Large intestine (tissue), 3 donors: ENCODE measurements at regions not wholly inside any gene's neighbourhood (a gene's known extent, or its start where the extent isn't known, plus 50 kb on each side); places are given as distances from the start of the nearest gene placed in this dataset.
"Not testable (repeated sequence)": the region's sequence is repeated elsewhere in the genome, so short reads cannot be mapped to it uniquely, and the experiment has no call there.

Experiments used
- DNase-seq, 2 donors: peaks; one replicate each; pipeline versions ENCODE4 v3.0.0 to v3.0.0-alpha.2; 2013
- H3K27ac ChIP-seq: one replicate; pipeline ENCODE4 v1.5.1; 2013; ENCODE audit warnings: low read length
- H3K27me3 ChIP-seq: 2 replicates; pipeline ENCODE4 v1.6.1; 2013; ENCODE audit warnings: low read length; ENCODE audit not compliant: control insufficient read depth, insufficient read depth
- H3K36me3 ChIP-seq: 2 replicates; pipeline ENCODE4 v1.6.1; 2013; ENCODE audit warnings: low read length; ENCODE audit not compliant: control insufficient read depth, insufficient read depth
- H3K4me1 ChIP-seq: one replicate; pipeline ENCODE4 v1.6.1; 2013; ENCODE audit warnings: low read length; ENCODE audit not compliant: control insufficient read depth, insufficient read depth
- H3K4me3 ChIP-seq: one replicate; pipeline ENCODE4 v1.5.1; 2013; ENCODE audit warnings: low read length
- H3K9me3 ChIP-seq: one replicate; pipeline ENCODE4 v1.6.1; 2013; ENCODE audit warnings: mild to moderate bottlenecking, low read depth, low read length, moderate library complexity; ENCODE audit not compliant: control insufficient read depth
- WGBS: methylation state at CpG from one replicate; pipeline ENCODE4 v1.1.5; 2013; ENCODE audit warnings: low lambda C conversion rate; ENCODE audit not compliant: insufficient coverage; 5-methylcytosine and 5-hydroxymethylcytosine counted together

- Histone ChIP-seq H3K9me3 (no peaks in the 10 kb centered on the region), H3K27me3 (no peaks in the 10 kb centered on the region), H3K4me3 (no peak overlapping the region), H3K4me1 (peaks cover 9% of the 10 kb centered on the region), H3K36me3 (no peaks in the 10 kb centered on the region), H3K27ac (peak overlapping the region; percentile 44)
- DNase-seq, result peak; percentile 68 to 76
- WGBS, result no CpG with 5 or more reads among the region's 6 CpGs
Observed at GRCh38 chrX:44742480-44743155, 101.2 kb upstream of the DUSP21 start.

GRCh38 chrX:44741859-44742258 is 102.0 kb upstream of the DUSP21 start:
- H3K4me3 ChIP-seq, H3K9me3 ChIP-seq: not testable (repeated sequence)
- 100% methylated on average over 1 of the region's 7 CpGs for WGBS

GRCh38 chrX:44741458-44741857 is 102.4 kb upstream of the DUSP21 start:
- not testable (repeated sequence) for H3K4me3 ChIP-seq, H3K9me3 ChIP-seq, H3K36me3 ChIP-seq, H3K27me3 ChIP-seq, DNase-seq, H3K4me1 ChIP-seq, H3K27ac ChIP-seq
- WGBS, result no CpG with 5 or more reads among the region's 6 CpGs

More at GRCh38 chrX:44741859-44742258, 102.0 kb upstream of the DUSP21 start:
- H3K27ac ChIP-seq, DNase-seq, H3K27me3 ChIP-seq, H3K36me3 ChIP-seq, H3K4me1 ChIP-seq: not testable (repeated sequence)

- Histone ChIP-seq H3K27ac (no peak overlapping the region), H3K36me3 (no peaks in the 10 kb centered on the region), H3K4me3 (no peak overlapping the region), H3K4me1 (no peaks in the 10 kb centered on the region), H3K27me3 (no peaks in the 10 kb centered on the region), H3K9me3 (no peaks in the 10 kb centered on the region)
- no peak for DNase-seq
- no CpG with 5 or more reads among the region's 2 CpGs for WGBS
Observed at GRCh38 chrX:44735498-44735897, 108.3 kb upstream of the DUSP21 start.

GRCh38 chrX:44733931-44734330 is 109.9 kb upstream of the DUSP21 start:
- H3K27ac ChIP-seq, result no peak overlapping the region
- no peaks in the 10 kb centered on the region for H3K9me3 ChIP-seq
- H3K4me3 ChIP-seq, result no peak overlapping the region
- H3K36me3 ChIP-seq, result no peaks in the 10 kb centered on the region
- DNase-seq, result no peak
- H3K27me3 ChIP-seq, result no peaks in the 10 kb centered on the region
- no peaks in the 10 kb centered on the region for H3K4me1 ChIP-seq

GRCh38 chrX:44731160-44731559 is 112.7 kb upstream of the DUSP21 start:
- no peaks in the 10 kb centered on the region for H3K4me1 ChIP-seq
- no peaks in the 10 kb centered on the region for H3K9me3 ChIP-seq
- DNase-seq, result no peak
- no peaks in the 10 kb centered on the region for H3K36me3 ChIP-seq
- WGBS, result no CpG with 5 or more reads among the region's 2 CpGs
- no peak overlapping the region for H3K4me3 ChIP-seq
- H3K27ac ChIP-seq, result no peak overlapping the region
- no peaks in the 10 kb centered on the region for H3K27me3 ChIP-seq

GRCh38 chrX:44723426-44723825 is 120.4 kb upstream of the DUSP21 start:
- Histone ChIP-seq H3K36me3 (no peaks in the 10 kb centered on the region), H3K27me3 (no peaks in the 10 kb centered on the region), H3K9me3 (no peaks in the 10 kb centered on the region), H3K4me3 (no peak overlapping the region), H3K4me1 (no peaks in the 10 kb centered on the region), H3K27ac (no peak overlapping the region)
- no peak for DNase-seq
- no CpG with 5 or more reads among the region's 5 CpGs for WGBS

- Histone ChIP-seq H3K27ac (no peak overlapping the region), H3K9me3 (no peaks in the 10 kb centered on the region), H3K4me1 (no peaks in the 10 kb centered on the region), H3K4me3 (no peak overlapping the region), H3K36me3 (no peaks in the 10 kb centered on the region), H3K27me3 (no peaks in the 10 kb centered on the region)
- DNase-seq, result no peak
- no CpG with 5 or more reads among the region's 5 CpGs for WGBS
Observed at GRCh38 chrX:44708470-44708869, 135.4 kb upstream of the DUSP21 start.

GRCh38 chrX:44705817-44706551 is 137.8 kb upstream of the DUSP21 start:
- no CpG with 5 or more reads among the region's 8 CpGs for WGBS
- no peak overlapping the region for H3K27ac ChIP-seq
- peak; percentile 12 to 29 for DNase-seq

GRCh38 chrX:44698357-44698756 is 145.5 kb upstream of the DUSP21 start:
- Histone ChIP-seq H3K4me3 (no peak overlapping the region), H3K4me1 (peaks cover 9% of the 10 kb centered on the region), H3K27me3 (no peaks in the 10 kb centered on the region), H3K36me3 (no peaks in the 10 kb centered on the region), H3K9me3 (no peaks in the 10 kb centered on the region), H3K27ac (no peak overlapping the region)
- WGBS, result no CpG with 5 or more reads among the region's 3 CpGs
- DNase-seq, result no peak

More at GRCh38 chrX:44705817-44706551, 137.8 kb upstream of the DUSP21 start:
- Histone ChIP-seq H3K4me3 (no peak overlapping the region), H3K4me1 (no peaks in the 10 kb centered on the region), H3K27me3 (no peaks in the 10 kb centered on the region), H3K36me3 (no peaks in the 10 kb centered on the region), H3K9me3 (no peaks in the 10 kb centered on the region)

GRCh38 chrX:44693255-44693654 is 150.6 kb upstream of the DUSP21 start:
- Histone ChIP-seq H3K27ac (no peak overlapping the region), H3K4me1 (peaks cover 25% of the 10 kb centered on the region), H3K27me3 (no peaks in the 10 kb centered on the region), H3K4me3 (no peak overlapping the region), H3K36me3 (no peaks in the 10 kb centered on the region), H3K9me3 (no peaks in the 10 kb centered on the region)
- peak; percentile 39 to 63 for DNase-seq
- no CpG with 5 or more reads among the region's 3 CpGs for WGBS
